Right atrium auricular region (tissue), 2 donors: ENCODE measurements at regions not wholly inside any gene's neighbourhood (a gene's known extent, or its start where the extent isn't known, plus 50 kb on each side); places are given as distances from the start of the nearest gene placed in this dataset.

ENCODE experiments used
- DNase-seq: peaks from one replicate; pipeline ENCODE4 v3.0.0-alpha.2; 2019; ENCODE audit warnings: low spot score
- H3K27ac ChIP-seq, 2 donors: fragments of 200-600 bp; sonication (generic); 1 replicate in 1 of 2; 2 replicates in 1 of 2; pipeline ENCODE4 v1.5.1; 2016 to 2019
- H3K27me3 ChIP-seq, 2 donors: fragments of 200-600 bp; sonication (generic); one replicate each; pipeline versions ENCODE4 v1.5.1 to v1.6.0; 2017 to 2019
- H3K36me3 ChIP-seq: fragments of 200-600 bp; sonication (generic); one replicate; pipeline ENCODE4 v1.5.1; 2016
- H3K4me1 ChIP-seq, 2 donors: fragments of 200-600 bp; sonication (generic); one replicate each; pipeline versions ENCODE4 v1.5.1 to v1.6.0; 2017 to 2019
- H3K4me3 ChIP-seq, 2 donors: fragments of 200-600 bp; sonication (generic); 1 replicate in 1 of 2; 2 replicates in 1 of 2; pipeline ENCODE4 v1.5.1; 2017 to 2019; ENCODE audit warnings: mild to moderate bottlenecking in 1 of 2, moderate library complexity in 1 of 2
- H3K9me3 ChIP-seq, 2 donors: fragments of 200-600 bp; sonication (generic); one replicate each; pipeline ENCODE4 v1.5.1; 2019
- TF ChIP-seq, protein P1 (sequence below), 2 donors: fragments of 200-600 bp; sonication (generic); IDR thresholded peaks; one replicate each; pipeline ENCODE4 v1.5.1; 2019; ENCODE audit warnings: antibody characterized with exemption in 2 of 2

DNA sequence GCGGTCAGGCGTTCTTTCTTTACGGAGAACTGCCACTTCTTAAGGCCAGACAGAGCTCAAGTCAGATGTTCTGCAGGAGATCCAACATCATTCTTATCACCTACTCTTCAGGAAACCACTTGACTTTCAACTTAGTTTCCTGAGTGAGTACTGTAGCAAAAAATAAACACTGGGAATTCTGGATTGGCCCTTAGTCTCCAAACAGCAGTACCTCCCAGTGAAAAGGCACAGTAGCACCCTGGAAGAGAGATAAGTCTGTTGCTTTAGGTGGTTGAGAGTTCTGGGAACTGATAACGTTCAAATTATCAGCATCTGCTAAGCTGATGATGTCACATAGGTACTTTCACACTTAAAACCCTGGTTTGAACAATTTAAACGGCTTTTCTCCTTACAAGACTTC, 971.8 kb upstream of the TENM4 start:
- peaks cover 0 to 16% of the 10 kb centered on the region in 2 donors for H3K9me3 ChIP-seq
- TF ChIP-seq, protein P1, sequence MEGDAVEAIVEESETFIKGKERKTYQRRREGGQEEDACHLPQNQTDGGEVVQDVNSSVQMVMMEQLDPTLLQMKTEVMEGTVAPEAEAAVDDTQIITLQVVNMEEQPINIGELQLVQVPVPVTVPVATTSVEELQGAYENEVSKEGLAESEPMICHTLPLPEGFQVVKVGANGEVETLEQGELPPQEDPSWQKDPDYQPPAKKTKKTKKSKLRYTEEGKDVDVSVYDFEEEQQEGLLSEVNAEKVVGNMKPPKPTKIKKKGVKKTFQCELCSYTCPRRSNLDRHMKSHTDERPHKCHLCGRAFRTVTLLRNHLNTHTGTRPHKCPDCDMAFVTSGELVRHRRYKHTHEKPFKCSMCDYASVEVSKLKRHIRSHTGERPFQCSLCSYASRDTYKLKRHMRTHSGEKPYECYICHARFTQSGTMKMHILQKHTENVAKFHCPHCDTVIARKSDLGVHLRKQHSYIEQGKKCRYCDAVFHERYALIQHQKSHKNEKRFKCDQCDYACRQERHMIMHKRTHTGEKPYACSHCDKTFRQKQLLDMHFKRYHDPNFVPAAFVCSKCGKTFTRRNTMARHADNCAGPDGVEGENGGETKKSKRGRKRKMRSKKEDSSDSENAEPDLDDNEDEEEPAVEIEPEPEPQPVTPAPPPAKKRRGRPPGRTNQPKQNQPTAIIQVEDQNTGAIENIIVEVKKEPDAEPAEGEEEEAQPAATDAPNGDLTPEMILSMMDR (IDR thresholded peaks at IDR 0.05), result no peak
- no peaks in the 10 kb centered on the region for H3K4me1 ChIP-seq
- no peak overlapping the region for H3K4me3 ChIP-seq
- no peak for DNase-seq
- no peaks in the 10 kb centered on the region for H3K27me3 ChIP-seq
- no peaks in the 10 kb centered on the region for H3K36me3 ChIP-seq
- H3K27ac ChIP-seq, result no peak overlapping the region

DNA sequence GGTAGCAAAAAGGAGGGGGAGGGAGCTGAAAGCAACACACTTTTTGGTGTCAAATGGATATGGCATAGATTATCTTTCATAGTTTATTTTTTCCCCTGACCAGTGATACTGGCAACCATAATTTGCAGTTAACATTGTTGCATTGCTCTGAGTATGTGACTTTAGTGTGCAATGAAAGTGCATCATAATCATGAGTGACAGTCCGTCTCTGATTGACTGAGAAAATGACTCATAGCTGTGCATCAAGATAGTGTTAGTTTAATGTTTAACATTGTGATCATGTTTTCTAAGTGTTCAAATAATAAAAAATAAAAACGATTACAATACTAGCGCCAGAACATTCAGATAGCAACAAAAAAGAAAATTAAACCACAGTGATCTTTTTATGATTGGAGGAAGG, 952.4 kb upstream of the TENM4 start:
- TF ChIP-seq, protein P1 (IDR thresholded peaks at IDR 0.05), result no peak
- Histone ChIP-seq H3K4me1 (no peaks in the 10 kb centered on the region), H3K4me3 (no peak overlapping the region), H3K9me3 (no peaks in the 10 kb centered on the region), H3K36me3 (no peaks in the 10 kb centered on the region), H3K27ac (no peak overlapping the region), H3K27me3 (no peaks in the 10 kb centered on the region)
- DNase-seq, result no peak

DNA sequence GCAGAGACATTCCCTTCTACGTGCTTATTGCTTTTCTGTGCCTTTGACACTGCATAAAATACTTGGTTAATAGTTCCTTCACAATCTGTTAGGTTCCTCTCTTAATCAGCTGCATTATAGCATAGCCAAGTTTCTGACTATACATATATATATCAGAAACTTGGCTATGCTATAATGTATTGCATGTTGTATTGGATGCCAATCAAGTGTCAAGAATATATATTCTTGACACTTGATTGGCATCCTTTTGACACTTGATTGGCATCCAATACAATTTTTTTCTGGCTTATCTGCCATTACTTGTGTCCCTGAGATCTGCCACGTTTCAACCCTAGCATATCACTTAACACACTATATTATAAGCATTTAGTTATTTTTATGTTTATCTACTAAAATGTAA, 949.7 kb upstream of the TENM4 start:
- TF ChIP-seq, protein P1 (IDR thresholded peaks at IDR 0.05), result no peak
- H3K4me3 ChIP-seq, result no peak overlapping the region
- H3K27ac ChIP-seq, result no peak overlapping the region
- H3K36me3 ChIP-seq, result no peaks in the 10 kb centered on the region
- no peaks in the 10 kb centered on the region for H3K27me3 ChIP-seq
- DNase-seq, result no peak
- H3K9me3 ChIP-seq, result no peaks in the 10 kb centered on the region
- H3K4me1 ChIP-seq, result no peaks in the 10 kb centered on the region

DNA sequence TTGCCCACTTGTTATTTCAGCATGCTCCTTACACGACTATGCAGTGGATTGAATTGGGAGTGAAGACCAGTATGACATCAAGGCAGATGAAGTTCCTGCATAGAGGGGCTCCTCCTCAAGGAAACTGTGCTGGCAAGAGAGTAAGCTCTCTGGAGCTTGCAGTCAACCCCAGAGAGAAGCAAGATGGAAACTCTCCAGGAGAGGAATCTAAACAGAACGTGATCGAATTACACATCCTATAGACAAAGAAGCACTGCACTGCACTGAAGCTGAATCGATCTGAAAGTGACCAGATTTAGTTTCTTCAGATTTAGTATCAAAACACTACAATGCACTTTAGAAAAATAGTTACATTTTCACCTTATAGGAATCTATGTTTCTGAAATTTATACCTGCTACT, 947.7 kb upstream of the TENM4 start:
- no peaks in the 10 kb centered on the region for H3K4me1 ChIP-seq
- H3K27me3 ChIP-seq, result no peaks in the 10 kb centered on the region
- no peak overlapping the region for H3K4me3 ChIP-seq
- H3K36me3 ChIP-seq, result no peaks in the 10 kb centered on the region
- DNase-seq, result no peak
- no peaks in the 10 kb centered on the region for H3K9me3 ChIP-seq
- TF ChIP-seq, protein P1 (IDR thresholded peaks at IDR 0.05), result no peak
- no peak overlapping the region for H3K27ac ChIP-seq

DNA sequence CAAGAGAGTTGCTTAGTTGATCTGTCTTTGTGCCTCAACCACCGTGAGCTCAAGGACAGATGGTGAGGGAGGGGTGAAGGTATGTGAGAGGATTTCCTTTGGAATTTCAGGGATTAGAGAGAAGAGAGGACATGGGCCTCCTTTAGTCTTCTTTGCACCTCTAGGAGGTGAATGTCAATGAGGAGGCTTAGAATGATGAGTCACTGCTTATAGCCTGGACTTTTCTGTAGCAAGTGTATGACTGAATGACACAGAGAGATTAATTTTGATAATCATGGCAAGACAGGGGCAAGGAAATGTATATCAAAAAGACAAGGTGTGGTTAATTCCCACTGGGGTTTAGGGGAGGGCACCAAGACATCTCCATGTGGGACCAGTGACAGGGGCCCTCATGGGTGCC, 947.3 kb upstream of the TENM4 start:
- Histone ChIP-seq H3K36me3 (no peaks in the 10 kb centered on the region), H3K27ac (no peak overlapping the region), H3K4me1 (no peaks in the 10 kb centered on the region), H3K4me3 (no peak overlapping the region), H3K9me3 (no peaks in the 10 kb centered on the region), H3K27me3 (no peaks in the 10 kb centered on the region)
- DNase-seq, result no peak
- TF ChIP-seq, protein P1 (IDR thresholded peaks at IDR 0.05), result no peak

DNA sequence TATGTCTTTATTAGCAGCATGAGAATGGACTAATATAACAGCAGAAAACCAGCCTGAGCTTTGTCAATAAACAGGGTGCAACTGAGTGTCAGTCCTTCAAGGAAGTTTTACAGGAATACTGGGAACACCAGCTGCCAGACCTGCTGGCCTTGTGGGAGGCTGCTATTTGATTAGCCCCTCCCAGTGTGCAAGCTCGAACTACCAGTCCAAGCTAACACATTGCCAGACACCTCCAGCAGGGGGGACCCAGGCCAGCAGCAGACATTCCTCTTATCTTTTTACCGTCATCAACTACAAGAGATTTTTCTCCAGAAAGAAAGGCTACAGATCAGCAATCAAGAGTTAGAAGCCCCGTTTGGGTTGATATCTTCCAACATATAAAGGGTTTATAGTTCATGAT, 942.8 kb upstream of the TENM4 start:
- TF ChIP-seq, protein P1 (IDR thresholded peaks at IDR 0.05), result no peak
- Histone ChIP-seq H3K9me3 (no peaks in the 10 kb centered on the region), H3K4me1 (no peaks in the 10 kb centered on the region), H3K36me3 (no peaks in the 10 kb centered on the region), H3K27ac (no peak overlapping the region), H3K27me3 (no peaks in the 10 kb centered on the region), H3K4me3 (no peak overlapping the region)
- DNase-seq, result no peak
